AG04449 (cell line): ENCODE measurements at regions not wholly inside any gene's neighbourhood (a gene's known extent, or its start where the extent isn't known, plus 50 kb on each side); places are given as distances from the start of the nearest gene placed in this dataset.

Experiments used
- CTCF ChIA-PET: fragments of 350-600 bp; formaldehyde crosslinking; extraction: SDS; loops from one replicate; lab custom pipeline; 2021; ENCODE audit warnings: antibody characterized with exemption; lab: Yijun Ruan, JAX
- POLR2A ChIA-PET: fragments of 400-600, 350-600 bp; formaldehyde crosslinking; extraction: SDS; loops from one replicate; lab custom pipeline; 2020; ENCODE audit warnings: antibody characterized with exemption, inconsistent platforms; lab: Yijun Ruan, JAX
- DNase-seq: peaks from one replicate; pipeline ENCODE4 v3.0.0-alpha.2; 2010; ENCODE audit warnings: low read depth, low spot score
- H3K4me3 ChIP-seq: 2 replicates; pipeline ENCODE4 v1.5.1; 2011; ENCODE audit warnings: low read depth, mild to moderate bottlenecking, control low read depth, low read length
- CTCF ChIP-seq: IDR thresholded peaks from one replicate; pipeline ENCODE4 v1.5.1; 2011; ENCODE audit warnings: mild to moderate bottlenecking, moderate library complexity, low read length, control low read depth, inconsistent platforms; ENCODE audit not compliant: insufficient read depth; ENCODE audit errors: missing control alignments

GRCh38 chr4:16329125-16329796 lies 103.0 kb upstream of the TAPT1 start:
- no peak for TF ChIP-seq CTCF
- ChIA-PET CTCF (interaction anchor here (1.0 kb wide), 1 partner anchor 18 kb away, joined by 3 read pairs; no protein-coding TSS in a partner anchor), POLR2A (no interaction called here)
- peak; percentile 4 for DNase-seq
- H3K4me3 ChIP-seq = no peak overlapping the region

GRCh38 chr4:16322183-16322582 lies 95.9 kb upstream of the TAPT1 start:
- CTCF ChIA-PET = interaction anchor here (0.7 kb wide), 1 partner anchor 11 kb away, joined by 3 read pairs; no protein-coding TSS in a partner anchor
- DNase-seq = no peak
- no peak overlapping the region for H3K4me3 ChIP-seq
- POLR2A ChIA-PET = no interaction called here
- no peak for TF ChIP-seq CTCF

- DNase-seq = no peak
- H3K4me3 ChIP-seq = no peak overlapping the region
- POLR2A ChIA-PET = no interaction called here
- TF ChIP-seq CTCF = no peak
- CTCF ChIA-PET = interaction anchor here (1.8 to 2.1 kb wide), 2 partner anchors 24 to 128 kb away, joined by 5 to 10 read pairs; no protein-coding TSS in a partner anchor
Observed at GRCh38 chr4:16315456-16315855, 89.2 kb upstream of the TAPT1 start.

GRCh38 chr4:16310606-16311005 lies 84.3 kb upstream of the TAPT1 start:
- CTCF ChIA-PET = no interaction called here
- no peak for TF ChIP-seq CTCF
- H3K4me3 ChIP-seq = no peak overlapping the region
- POLR2A ChIA-PET = no interaction called here
- no peak for DNase-seq

GRCh38 chr4:16302648-16303047 lies 76.4 kb upstream of the TAPT1 start:
- H3K4me3 ChIP-seq = no peak overlapping the region
- DNase-seq = no peak
- ChIA-PET POLR2A (no interaction called here), CTCF (interaction anchor here (0.9 to 1.3 kb wide), 3 partner anchors 12 to 140 kb away, joined by 3 to 6 read pairs (median 4); no protein-coding TSS in a partner anchor)
- TF ChIP-seq CTCF = no peak

- no peak for TF ChIP-seq CTCF
- DNase-seq = peak; percentile 7
- ChIA-PET POLR2A (no interaction called here), CTCF (interaction anchor here (1.6 to 11.6 kb wide), 2 partner anchors 146 to 1173 kb away, joined by 5 to 151 read pairs; no protein-coding TSS in a partner anchor)
- H3K4me3 ChIP-seq = no peak overlapping the region
Observed at GRCh38 chr4:16297003-16297402, 70.7 kb upstream of the TAPT1 start.
